K562 (cell line): ENCODE measurements at regions not wholly inside any gene's neighbourhood (a gene's known extent, or its start where the extent isn't known, plus 50 kb on each side); places are given as distances from the start of the nearest gene placed in this dataset.

ENCODE experiments used
- ATAC-seq: fragments of 200-7000 bp; cut with Tn5 transposase; 3 replicates; pipeline ENCODE4 v1.9.1; 2020; ENCODE audit warnings: moderate library complexity
- BruUV-seq: library from RNA; stranded (reverse); fragments of 400-500 nt; replicated peaks from 2 replicates; lab custom pipeline; 2021; lab: Mats Ljungman, UMichigan
- CTCF ChIA-PET: fragments of 300-600 bp; formaldehyde crosslinking; extraction: SDS; loops from one replicate; lab custom pipeline; 2021; ENCODE audit warnings: low intra/inter-chr PET ratio; lab: Yijun Ruan, JAX
- POLR2A ChIA-PET: fragments of 300-600, 350-650 bp; sonication (Branson Sonifier 250); formaldehyde crosslinking; extraction: SDS; loops from one replicate; lab custom pipeline; 2021; ENCODE audit warnings: antibody characterized with exemption, inconsistent platforms; lab: Yijun Ruan, JAX
- DNase-seq, 4 experiments: peaks; one replicate each; pipeline versions ENCODE4 v3.0.0 to v3.0.0-alpha.2; 2011 to 2018; ENCODE audit warnings: low spot score in 3 of 4, mixed read lengths in 3 of 4; ENCODE audit errors: extremely low read depth in 1 of 4
- FAIRE-seq: peaks from 2 replicates; lab custom pipeline; 2011; peaks lifted over from hg19 to GRCh38; lab: Jason Lieb, UNC
- H2AFZ ChIP-seq: 2 replicates; pipeline ENCODE4 v1.6.0; 2011; ENCODE audit warnings: low read depth, low read length, control low read depth, inconsistent platforms
- H3K27ac ChIP-seq: fragments of 200-600 bp; 3 replicates; pipeline ENCODE4 v1.8.0; 2011; ENCODE audit warnings: low read depth, mild to moderate bottlenecking, control low read depth, inconsistent platforms, low read length, moderate library complexity, mixed read lengths; ENCODE audit errors: extremely low read depth
- H3K27me3 ChIP-seq, 2 experiments: fragments of 300-600 bp in 1 of 2; 2 replicates in 1 of 2; 3 replicates in 1 of 2; pipeline versions ENCODE4 v1.6.0 to v1.8.0; 2011; ENCODE audit warnings: inconsistent platforms in 2 of 2, low read length in 2 of 2, mild to moderate bottlenecking in 1 of 2, mixed read lengths in 1 of 2, moderate library complexity in 1 of 2; ENCODE audit not compliant: control insufficient read depth in 2 of 2, insufficient read depth in 2 of 2
- H3K36me3 ChIP-seq: fragments of 300-600 bp; 3 replicates; pipeline ENCODE4 v1.8.0; 2011; ENCODE audit warnings: mild to moderate bottlenecking, low read length, inconsistent platforms; ENCODE audit not compliant: control insufficient read depth, insufficient read depth
- H3K4me1 ChIP-seq, 2 experiments: fragments of 200-600 bp in 1 of 2; replicated peaks in 1 of 2; 2 replicates in 1 of 2; 3 replicates in 1 of 2; pipeline versions ENCODE4 v1.5.1 to v1.8.0; 2011; ENCODE audit warnings: inconsistent platforms in 2 of 2, low read length in 2 of 2, mild to moderate bottlenecking in 1 of 2, mixed read lengths in 1 of 2, moderate library complexity in 1 of 2; ENCODE audit not compliant: control insufficient read depth in 2 of 2, insufficient read depth in 2 of 2
- H3K4me2 ChIP-seq: 2 replicates; pipeline ENCODE4 v1.6.1; 2011; ENCODE audit warnings: low read length, control low read depth, inconsistent platforms, mixed read lengths; ENCODE audit not compliant: insufficient read depth
- H3K4me3 ChIP-seq: fragments of 200-600 bp; sonication (generic), shearing (Covaris generic); 2 replicates; pipeline ENCODE4 v1.5.1; 2016; ENCODE audit warnings: control low read depth, inconsistent platforms
- H3K79me2 ChIP-seq: fragments of 200-600 bp; 3 replicates; pipeline ENCODE4 v1.8.0; 2011; ENCODE audit warnings: low read length, inconsistent platforms; ENCODE audit not compliant: control insufficient read depth, insufficient read depth
- H3K9ac ChIP-seq, 2 experiments: 2 replicates each; pipeline versions ENCODE4 v1.6.0 to v1.6.1; 2011; ENCODE audit warnings: low read depth in 2 of 2, low read length in 2 of 2, control low read depth in 1 of 2, inconsistent platforms in 1 of 2, mild to moderate bottlenecking in 1 of 2, mixed read lengths in 1 of 2; ENCODE audit not compliant: insufficient read depth in 1 of 2
- H3K9me1 ChIP-seq: one replicate; pipeline ENCODE4 v1.6.0; 2011; ENCODE audit warnings: inconsistent platforms, mild to moderate bottlenecking, low read length, moderate library complexity; ENCODE audit not compliant: control insufficient read depth, insufficient read depth
- H3K9me3 ChIP-seq: replicated peaks from 2 replicates; pipeline ENCODE4 v1.5.1; 2011; ENCODE audit warnings: low read depth, low read length, inconsistent platforms; ENCODE audit not compliant: control insufficient read depth, insufficient read depth
- H4K20me1 ChIP-seq: replicated peaks from 2 replicates; pipeline ENCODE4 v1.6.1; 2011; ENCODE audit warnings: low read length, inconsistent platforms, mixed read lengths; ENCODE audit not compliant: control insufficient read depth, insufficient read depth
- MCM2 ChIP-seq: fragments of 450-650 bp; IDR thresholded peaks from 2 replicates; pipeline ENCODE4 v1.6.1; 2017; ENCODE audit warnings: low read depth, mild to moderate bottlenecking
- SLC30A9 ChIP-seq: fragments of 250-450 bp; sonication (Bioruptor Pico); IDR thresholded peaks from 2 replicates; pipeline ENCODE4 v1.8.0; 2022; ENCODE audit warnings: mild to moderate bottlenecking, moderate library complexity
- ZC3H11A ChIP-seq: IDR thresholded peaks from 2 replicates; pipeline ENCODE4 v1.6.1; 2012; ENCODE audit warnings: low read depth, low read length, improper control_type of control experiment
- WGBS: fragments of 100-300 bp; shearing (Covaris generic); methylation state at CpG from one replicate; pipeline ENCODE4 v1.1.6; 2016; ENCODE audit warnings: low coverage, mixed read lengths; ENCODE audit not compliant: insufficient coverage; ENCODE audit errors: missing lambda C conversion rate; 5-methylcytosine and 5-hydroxymethylcytosine counted together
- in situ Hi-C: fragments of 300-500 bp; cut with MboI; formaldehyde crosslinking; loops from 4 replicates; pipeline ENCODE4 v1.15.0; 2018; ENCODE audit warnings: inconsistent platforms, mixed read lengths
- intact Hi-C: fragments of 100-400 bp; cut with micrococcal nuclease; formaldehyde crosslinking; loops from 2 replicates; pipeline ENCODE4 v1.14.2; 2022
- TF ChIP-seq, protein P1 (sequence below), 2 experiments: fragments of 450-650 bp; conservative IDR thresholded peaks; 2 replicates each; pipeline ENCODE4 v1.6.1; 2017; ENCODE audit warnings: mild to moderate bottlenecking in 2 of 2, moderate library complexity in 2 of 2
- TF ChIP-seq, protein P2 (sequence below): fragments of 250-450 bp; sonication (Bioruptor Pico); IDR thresholded peaks from 2 replicates; pipeline ENCODE4 v1.4.0; 2020; ENCODE audit warnings: mild to moderate bottlenecking, moderate library complexity, borderline replicate concordance
- TF ChIP-seq, protein P3 (sequence below): fragments of 250-450 bp; sonication (Bioruptor Pico); IDR thresholded peaks from 2 replicates; pipeline ENCODE4 v1.4.0; 2020; ENCODE audit warnings: borderline replicate concordance

DNA sequence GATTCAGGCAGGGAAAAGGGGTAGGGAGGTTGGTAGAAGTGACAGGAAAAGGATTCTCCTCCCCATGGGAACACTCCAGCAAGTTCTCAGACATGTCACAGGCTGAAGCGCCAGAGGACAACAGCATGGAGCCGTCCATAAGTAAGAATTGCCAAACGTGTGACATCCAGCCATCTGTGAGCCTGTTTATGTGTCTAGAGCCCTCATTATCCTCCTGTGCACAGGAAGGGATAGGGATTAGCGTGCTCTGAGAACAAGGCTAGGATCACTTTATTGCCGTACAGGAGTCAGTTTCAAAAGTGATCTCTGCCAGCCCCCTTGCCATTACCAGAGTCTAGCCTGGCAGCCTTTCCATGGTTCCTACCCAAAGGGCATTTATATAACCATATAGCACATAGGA, 549.5 kb downstream of the NTRK3 start:
- no TSS peak for BruUV-seq
- Histone ChIP-seq H3K79me2 (peaks cover 19% of the 10 kb centered on the region), H3K9me1 (peaks cover 3% of the 10 kb centered on the region), H3K27me3 (no peaks in the 10 kb centered on the region), H3K4me3 (no peak overlapping the region), H4K20me1 (no peaks in the 10 kb centered on the region), H2AFZ (no peak overlapping the region), H3K9me3 (no peaks in the 10 kb centered on the region), H3K9ac (no peak overlapping the region), H3K4me2 (no peak overlapping the region), H3K4me1 (peaks cover 2 to 8% of the 10 kb centered on the region in 2 experiments; a peak in 2 of 5 replicates), H3K36me3 (peaks cover 2% of the 10 kb centered on the region; the same call in 1 of the 3 replicates), H3K27ac (no peak overlapping the region)
- ATAC-seq (no peak), DNase-seq (no peak), FAIRE-seq (no peak)
- ChIA-PET CTCF (no interaction called here), POLR2A (no interaction called here)
- intact Hi-C loops (no loop called here), in situ Hi-C loops (no loop called here)
- 11% methylated on average over 5 of the region's 5 CpGs for WGBS
- no peak for TF ChIP-seq SLC30A9 (CRISPR knock-in tag)
- TF ChIP-seq MCM2, result no peak
- TF ChIP-seq, protein P1, sequence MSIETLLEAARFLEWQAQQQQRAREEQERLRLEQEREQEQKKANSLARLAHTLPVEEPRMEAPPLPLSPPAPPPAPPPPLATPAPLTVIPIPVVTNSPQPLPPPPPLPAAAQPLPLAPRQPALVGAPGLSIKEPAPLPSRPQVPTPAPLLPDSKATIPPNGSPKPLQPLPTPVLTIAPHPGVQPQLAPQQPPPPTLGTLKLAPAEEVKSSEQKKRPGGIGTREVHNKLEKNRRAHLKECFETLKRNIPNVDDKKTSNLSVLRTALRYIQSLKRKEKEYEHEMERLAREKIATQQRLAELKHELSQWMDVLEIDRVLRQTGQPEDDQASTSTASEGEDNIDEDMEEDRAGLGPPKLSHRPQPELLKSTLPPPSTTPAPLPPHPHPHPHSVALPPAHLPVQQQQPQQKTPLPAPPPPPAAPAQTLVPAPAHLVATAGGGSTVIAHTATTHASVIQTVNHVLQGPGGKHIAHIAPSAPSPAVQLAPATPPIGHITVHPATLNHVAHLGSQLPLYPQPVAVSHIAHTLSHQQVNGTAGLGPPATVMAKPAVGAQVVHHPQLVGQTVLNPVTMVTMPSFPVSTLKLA (conservative IDR thresholded peaks at IDR 0.05), result no peak
- no peak for TF ChIP-seq ZC3H11A
- TF ChIP-seq, protein P2, sequence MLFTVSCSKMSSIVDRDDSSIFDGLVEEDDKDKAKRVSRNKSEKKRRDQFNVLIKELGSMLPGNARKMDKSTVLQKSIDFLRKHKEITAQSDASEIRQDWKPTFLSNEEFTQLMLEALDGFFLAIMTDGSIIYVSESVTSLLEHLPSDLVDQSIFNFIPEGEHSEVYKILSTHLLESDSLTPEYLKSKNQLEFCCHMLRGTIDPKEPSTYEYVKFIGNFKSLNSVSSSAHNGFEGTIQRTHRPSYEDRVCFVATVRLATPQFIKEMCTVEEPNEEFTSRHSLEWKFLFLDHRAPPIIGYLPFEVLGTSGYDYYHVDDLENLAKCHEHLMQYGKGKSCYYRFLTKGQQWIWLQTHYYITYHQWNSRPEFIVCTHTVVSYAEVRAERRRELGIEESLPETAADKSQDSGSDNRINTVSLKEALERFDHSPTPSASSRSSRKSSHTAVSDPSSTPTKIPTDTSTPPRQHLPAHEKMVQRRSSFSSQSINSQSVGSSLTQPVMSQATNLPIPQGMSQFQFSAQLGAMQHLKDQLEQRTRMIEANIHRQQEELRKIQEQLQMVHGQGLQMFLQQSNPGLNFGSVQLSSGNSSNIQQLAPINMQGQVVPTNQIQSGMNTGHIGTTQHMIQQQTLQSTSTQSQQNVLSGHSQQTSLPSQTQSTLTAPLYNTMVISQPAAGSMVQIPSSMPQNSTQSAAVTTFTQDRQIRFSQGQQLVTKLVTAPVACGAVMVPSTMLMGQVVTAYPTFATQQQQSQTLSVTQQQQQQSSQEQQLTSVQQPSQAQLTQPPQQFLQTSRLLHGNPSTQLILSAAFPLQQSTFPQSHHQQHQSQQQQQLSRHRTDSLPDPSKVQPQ (CRISPR knock-in tag), result no peak
- TF ChIP-seq, protein P3, sequence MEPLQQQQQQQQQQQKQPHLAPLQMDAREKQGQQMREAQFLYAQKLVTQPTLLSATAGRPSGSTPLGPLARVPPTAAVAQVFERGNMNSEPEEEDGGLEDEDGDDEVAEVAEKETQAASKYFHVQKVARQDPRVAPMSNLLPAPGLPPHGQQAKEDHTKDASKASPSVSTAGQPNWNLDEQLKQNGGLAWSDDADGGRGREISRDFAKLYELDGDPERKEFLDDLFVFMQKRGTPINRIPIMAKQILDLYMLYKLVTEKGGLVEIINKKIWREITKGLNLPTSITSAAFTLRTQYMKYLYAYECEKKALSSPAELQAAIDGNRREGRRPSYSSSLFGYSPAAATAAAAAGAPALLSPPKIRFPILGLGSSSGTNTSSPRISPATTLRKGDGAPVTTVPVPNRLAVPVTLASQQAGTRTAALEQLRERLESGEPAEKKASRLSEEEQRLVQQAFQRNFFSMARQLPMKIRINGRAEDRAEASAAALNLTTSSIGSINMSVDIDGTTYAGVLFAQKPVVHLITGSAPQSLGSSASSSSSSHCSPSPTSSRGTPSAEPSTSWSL (CRISPR knock-in tag), result no peak
